NCI-H2107 treated with DMSO at 0.1 percent for 48 hours (cell line): ENCODE measurements at regions not wholly inside any gene's neighbourhood (a gene's known extent, or its start where the extent isn't known, plus 50 kb on each side); places are given as distances from the start of the nearest gene placed in this dataset.

Experiments used
- DNase-seq: peaks from one replicate; lab custom pipeline; 2025; ENCODE audit not compliant: unreplicated experiment; lab: John Stamatoyannopoulos, UW

DNA sequence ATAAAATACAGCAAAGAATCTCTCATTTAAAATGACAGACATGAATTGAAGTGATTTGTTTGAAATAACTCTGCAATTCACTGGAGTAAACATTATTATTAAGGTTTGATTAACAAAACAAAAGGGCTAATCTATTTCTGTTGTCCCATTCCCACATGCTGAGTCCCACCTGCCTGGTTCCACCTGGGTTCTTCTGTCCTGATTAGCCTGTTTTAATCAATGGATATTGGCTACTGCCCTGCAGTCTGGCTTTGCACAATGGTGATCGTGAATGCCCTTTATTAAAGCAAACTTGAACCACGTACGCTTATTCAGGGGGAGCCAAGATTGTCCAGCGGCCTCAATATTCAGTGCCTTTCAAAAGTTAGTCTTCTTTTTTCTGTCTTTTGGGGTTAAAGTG is 72.8 kb upstream of the CDH19 start:
- no peak for DNase-seq

DNA sequence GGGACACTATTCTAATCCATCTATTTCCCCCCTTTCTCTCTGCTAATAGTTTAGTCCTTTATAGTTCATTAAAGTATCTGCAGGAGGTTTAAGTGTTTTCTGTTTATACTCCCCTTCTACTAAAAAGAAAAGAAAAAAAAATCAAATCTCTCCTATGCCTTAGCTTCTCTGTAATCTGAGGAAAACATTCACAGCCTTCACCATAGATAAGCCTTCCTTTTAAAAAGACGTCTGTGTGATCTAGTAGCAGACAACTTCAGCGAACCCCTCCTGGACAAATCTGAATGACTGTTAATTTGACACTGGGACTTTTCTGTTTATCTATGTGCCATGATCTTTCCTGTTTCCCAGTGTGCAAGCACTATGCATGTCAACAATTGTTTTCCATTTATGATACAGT is 70.4 kb upstream of the CDH19 start:
- DNase-seq = no peak

DNA sequence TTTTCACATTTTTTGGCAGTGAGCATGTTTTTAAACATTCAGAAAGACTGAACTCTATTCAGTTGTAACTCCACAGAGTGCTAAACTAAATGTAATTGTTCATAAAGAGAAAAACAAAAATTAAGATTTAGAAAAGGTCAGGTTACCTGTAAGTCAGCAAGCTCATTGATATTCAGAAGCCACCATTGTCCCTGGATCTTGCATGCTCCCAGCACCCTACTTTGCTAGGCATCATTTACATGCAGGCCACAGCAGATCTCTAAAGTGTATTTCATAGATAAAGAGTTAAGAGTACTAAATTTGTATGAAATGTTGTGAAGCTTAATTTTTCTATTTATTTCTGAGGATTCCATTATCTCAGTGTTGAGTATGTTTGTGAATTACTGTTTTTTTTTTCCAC is 64.8 kb upstream of the CDH19 start:
- no peak for DNase-seq

DNA sequence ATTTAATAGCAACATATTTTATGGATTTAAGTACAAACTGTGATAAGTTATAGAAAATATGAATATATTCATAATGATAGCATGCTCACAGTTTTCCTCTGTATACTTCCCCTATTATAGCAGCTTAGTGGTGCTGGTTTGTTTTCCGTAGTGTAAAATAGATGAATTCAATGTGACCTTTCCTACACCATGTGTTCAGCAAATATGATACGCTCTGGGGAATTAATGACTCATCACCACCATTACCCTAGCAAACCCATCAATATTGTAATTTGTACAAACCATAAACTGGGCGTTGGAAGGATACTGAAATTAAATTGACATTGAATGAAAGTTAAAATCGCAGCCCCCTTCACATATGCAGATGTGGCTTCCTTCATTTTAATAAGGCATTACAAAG is 58.7 kb upstream of the CDH19 start:
- no peak for DNase-seq

DNA sequence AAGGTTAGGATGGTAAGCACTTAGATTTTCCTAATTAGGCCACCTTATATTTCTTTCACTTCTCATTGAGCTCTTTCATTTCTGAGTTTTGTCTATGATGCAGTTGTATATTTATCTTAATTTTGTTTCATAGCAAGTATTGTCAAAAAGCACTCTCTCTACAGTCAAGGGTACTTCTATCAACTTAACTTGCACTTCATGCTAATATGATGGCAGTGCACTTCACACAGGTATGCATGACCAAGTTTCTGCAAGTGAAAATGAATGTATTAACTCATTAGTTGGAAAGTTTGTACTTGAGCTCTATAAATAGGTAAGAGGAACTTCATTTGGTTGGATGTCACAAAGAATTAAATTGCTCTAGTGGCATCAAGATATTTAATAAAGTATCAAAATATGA is 51.5 kb upstream of the CDH19 start:
- DNase-seq = peak; percentile 21
